Ramos (cell line): ENCODE measurements at regions not wholly inside any gene's neighbourhood (a gene's known extent, or its start where the extent isn't known, plus 50 kb on each side); places are given as distances from the start of the nearest gene placed in this dataset.
"Not testable (repeated sequence)": the region's sequence is repeated elsewhere in the genome, so short reads cannot be mapped to it uniquely, and the experiment has no call there.

Source experiments
- in situ Hi-C: fragments of 300-500 bp; cut with MboI; formaldehyde crosslinking; loops from one replicate; pipeline ENCODE4 v1.14.3; 2022; ENCODE audit warnings: low sequenced_read_pairs; ENCODE audit not compliant: unreplicated experiment

- in situ Hi-C loops, result no loop called here
Observed at GRCh38 chr5:52255308-52255707, 532.4 kb upstream of the ITGA1 start.

GRCh38 chr5:52262844-52263243, 524.9 kb upstream of the ITGA1 start:
- in situ Hi-C loops, result no loop called here

DNA sequence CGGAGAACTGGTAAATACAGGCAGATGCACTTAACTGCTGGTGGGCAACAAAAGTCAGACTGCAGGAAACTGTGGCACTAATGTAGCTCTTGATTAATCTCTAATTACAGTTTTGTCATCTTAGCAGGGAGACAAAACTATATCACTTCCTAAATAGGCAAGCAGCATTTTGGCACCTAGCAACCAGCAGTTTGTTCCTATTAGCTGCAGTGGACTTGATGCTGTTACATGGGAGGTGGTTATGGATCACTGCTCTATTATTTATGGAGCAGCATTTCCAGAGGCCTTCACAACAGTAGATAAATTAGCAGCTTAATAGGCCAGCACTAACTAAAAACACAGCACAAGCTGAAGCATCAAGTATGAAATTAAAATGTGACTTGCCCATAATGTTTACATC, 518.3 kb upstream of the ITGA1 start:
- in situ Hi-C loops, result no loop called here

- in situ Hi-C loops, result no loop called here
Observed at GRCh38 chr5:52269859-52270258, 517.9 kb upstream of the ITGA1 start.

- in situ Hi-C loops, result no loop called here
Observed at GRCh38 chr5:52275639-52276038, 512.1 kb upstream of the ITGA1 start.

GRCh38 chr5:52277101-52277500, 510.6 kb upstream of the ITGA1 start:
- in situ Hi-C loops, result no loop called here

GRCh38 chr5:52282647-52283046, 505.1 kb upstream of the ITGA1 start:
- in situ Hi-C loops, result no loop called here

- in situ Hi-C loops, result no loop called here
Observed at GRCh38 chr5:52283221-52283620, 504.5 kb upstream of the ITGA1 start.

- in situ Hi-C loops, result no loop called here
Observed at GRCh38 chr5:52300703-52301372, 486.9 kb upstream of the ITGA1 start.

- in situ Hi-C loops, result not testable (repeated sequence)
Observed at GRCh38 chr5:52304816-52305215, 482.9 kb upstream of the ITGA1 start.

DNA sequence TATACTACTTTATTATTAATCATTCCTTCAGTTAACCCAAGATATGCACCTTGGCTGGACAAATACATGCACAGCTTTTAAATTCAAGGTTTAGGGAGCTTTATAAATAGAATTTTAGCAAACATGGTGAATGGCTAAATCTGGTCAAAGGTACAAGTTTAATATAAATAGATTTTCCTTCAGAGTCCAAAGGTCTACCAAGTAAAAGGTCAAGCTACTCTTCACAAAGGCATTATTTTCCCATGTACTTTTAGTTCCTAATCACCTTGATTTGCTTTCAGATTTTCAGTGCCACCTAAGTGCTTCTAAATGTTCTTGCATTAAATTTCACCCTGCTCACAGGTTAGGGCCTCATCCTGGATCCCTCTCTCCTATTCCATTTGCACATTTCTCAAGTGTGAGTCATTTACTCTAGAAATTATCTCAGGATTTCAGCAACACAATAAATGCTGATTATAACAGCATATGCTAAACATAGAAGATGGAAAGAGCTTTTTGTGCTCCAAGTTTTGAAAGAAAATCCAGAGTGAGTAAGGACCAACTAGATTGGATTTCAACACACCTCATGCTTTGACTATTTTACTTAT, 459.4 kb upstream of the ITGA1 start:
- in situ Hi-C loops, result no loop called here

- in situ Hi-C loops, result no loop called here
Observed at GRCh38 chr5:52331725-52332124, 456.0 kb upstream of the ITGA1 start.

DNA sequence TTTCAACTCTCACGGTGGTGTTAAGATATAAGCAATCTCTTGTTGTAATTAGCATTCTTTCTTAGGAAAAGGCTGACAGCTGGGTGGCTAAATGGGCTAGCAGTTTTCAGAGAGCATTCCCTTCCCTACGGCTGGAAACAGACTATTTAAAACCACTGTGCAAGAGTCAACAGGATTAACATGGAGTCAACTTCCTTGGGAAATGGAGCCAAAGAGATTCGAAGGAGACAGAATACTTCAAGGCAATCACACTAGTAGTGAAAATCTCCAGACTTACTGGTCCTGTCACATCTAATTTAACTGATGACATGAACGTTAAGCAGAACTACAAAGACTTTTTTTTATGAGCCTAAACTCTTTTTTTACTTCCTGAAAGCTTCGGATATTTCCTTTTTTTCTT, 453.3 kb upstream of the ITGA1 start:
- in situ Hi-C loops, result no loop called here

- in situ Hi-C loops, result no loop called here
Observed at GRCh38 chr5:52339285-52339684, 448.4 kb upstream of the ITGA1 start.

GRCh38 chr5:52342361-52342760, 445.4 kb upstream of the ITGA1 start:
- in situ Hi-C loops, result no loop called here

- in situ Hi-C loops, result no loop called here
Observed at GRCh38 chr5:52356311-52356918, 431.3 kb upstream of the ITGA1 start.

DNA sequence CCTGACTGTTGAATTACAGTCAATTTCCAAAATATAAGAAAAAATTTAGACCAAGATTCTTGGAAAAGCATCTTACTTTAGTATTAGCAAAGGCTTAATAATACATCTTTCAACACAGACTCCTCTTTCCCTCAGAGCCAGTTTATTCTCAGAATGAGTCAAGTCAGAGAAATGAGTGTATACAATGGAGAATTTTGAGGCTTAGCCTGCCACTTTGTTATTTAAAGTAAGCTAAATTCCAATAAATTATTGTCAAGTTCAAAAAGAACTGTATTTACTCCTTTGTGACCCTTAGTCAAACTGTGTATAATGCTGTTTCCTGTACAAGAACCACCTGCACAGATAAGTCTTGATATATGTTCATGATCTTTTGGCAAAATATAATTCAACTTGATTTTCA, 428.5 kb upstream of the ITGA1 start:
- in situ Hi-C loops, result no loop called here

DNA sequence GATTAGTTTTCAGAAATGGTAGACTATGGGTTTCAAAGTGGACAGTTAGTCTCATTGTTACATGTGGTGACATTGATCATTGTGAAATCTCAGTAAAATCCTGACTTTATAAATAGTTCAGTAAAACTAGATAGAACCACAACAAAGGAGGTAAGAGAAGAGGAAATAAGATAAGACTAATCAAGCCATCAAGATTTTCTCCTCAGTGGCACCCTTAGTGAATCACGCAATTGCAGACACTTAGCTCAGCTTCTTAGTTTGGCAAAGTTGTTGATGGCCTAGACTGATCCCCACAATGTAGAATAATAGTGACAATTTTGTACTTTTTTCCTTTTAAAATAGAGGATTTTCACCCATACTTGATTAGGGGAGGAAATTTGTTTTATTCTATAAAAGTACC, 426.7 kb upstream of the ITGA1 start:
- in situ Hi-C loops, result no loop called here

GRCh38 chr5:52374286-52374685, 413.4 kb upstream of the ITGA1 start:
- in situ Hi-C loops, result no loop called here

GRCh38 chr5:52375969-52376368, 411.7 kb upstream of the ITGA1 start:
- in situ Hi-C loops, result no loop called here

- in situ Hi-C loops, result no loop called here
Observed at GRCh38 chr5:52376592-52376991, 411.1 kb upstream of the ITGA1 start.

GRCh38 chr5:52378237-52378636, 409.5 kb upstream of the ITGA1 start:
- in situ Hi-C loops, result no loop called here
